ENCODE measurements at regions not wholly inside any gene's neighbourhood (a gene's known extent, or its start where the extent isn't known, plus 50 kb on each side); places are given as distances from the start of the nearest gene placed in this dataset.
"Not testable (repeated sequence)": the region's sequence is repeated elsewhere in the genome, so short reads cannot be mapped to it uniquely, and the experiment has no call there.

DNA sequence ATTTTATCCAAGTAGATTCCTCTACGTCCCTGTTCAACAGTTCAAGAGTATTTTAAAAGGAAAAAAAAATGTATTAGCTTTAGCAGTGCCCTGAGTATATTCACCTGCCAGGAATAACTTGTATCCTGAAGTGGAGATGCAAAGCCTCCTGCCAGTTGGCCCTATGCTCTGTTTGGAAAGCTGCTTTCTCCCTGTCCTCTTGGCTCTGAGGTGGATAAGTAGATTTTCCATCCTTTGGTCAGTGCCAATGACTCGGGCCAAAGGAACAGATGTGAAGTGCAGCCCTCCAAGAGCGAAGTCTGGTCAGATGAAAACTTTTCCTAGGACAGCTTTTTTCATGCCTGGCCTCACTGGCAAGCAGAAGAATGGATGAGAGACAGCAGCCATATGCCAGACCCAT lies 839.9 kb upstream of the TENM4 start:
- intact Hi-C loops (cut with micrococcal nuclease; ENCODE audit: unreplicated experiment) (no loop called here), in situ Hi-C loops (cut with HindIII; ENCODE audit: low pct_unique_long_range_greater_than_20kb, low sequenced_read_pairs) (no loop called here)
- H3K27me3 ChIP-seq (ENCODE audit: control insufficient read depth, insufficient read depth, low read length): no peaks in the 10 kb centered on the region
- no peaks in the 10 kb centered on the region for H3K4me1 ChIP-seq (ENCODE audit: control insufficient read depth, insufficient read depth, low read length)
- no peaks in the 10 kb centered on the region for H3K9me3 ChIP-seq (ENCODE audit: control insufficient read depth, insufficient read depth, low read depth, low read length)
- ChIA-PET POLR2A (interaction anchor here (0.6 kb wide), 1 partner anchor 312 kb away, joined by 3 read pairs; no protein-coding TSS in a partner anchor), CTCF (no interaction called here)
- no peak for ATAC-seq
- no peak overlapping the region for H3K27ac ChIP-seq (ENCODE audit: low read length)
- H3K36me3 ChIP-seq (ENCODE audit: control insufficient read depth, insufficient read depth, low read length): no peaks in the 10 kb centered on the region
- TF ChIP-seq, protein P1, sequence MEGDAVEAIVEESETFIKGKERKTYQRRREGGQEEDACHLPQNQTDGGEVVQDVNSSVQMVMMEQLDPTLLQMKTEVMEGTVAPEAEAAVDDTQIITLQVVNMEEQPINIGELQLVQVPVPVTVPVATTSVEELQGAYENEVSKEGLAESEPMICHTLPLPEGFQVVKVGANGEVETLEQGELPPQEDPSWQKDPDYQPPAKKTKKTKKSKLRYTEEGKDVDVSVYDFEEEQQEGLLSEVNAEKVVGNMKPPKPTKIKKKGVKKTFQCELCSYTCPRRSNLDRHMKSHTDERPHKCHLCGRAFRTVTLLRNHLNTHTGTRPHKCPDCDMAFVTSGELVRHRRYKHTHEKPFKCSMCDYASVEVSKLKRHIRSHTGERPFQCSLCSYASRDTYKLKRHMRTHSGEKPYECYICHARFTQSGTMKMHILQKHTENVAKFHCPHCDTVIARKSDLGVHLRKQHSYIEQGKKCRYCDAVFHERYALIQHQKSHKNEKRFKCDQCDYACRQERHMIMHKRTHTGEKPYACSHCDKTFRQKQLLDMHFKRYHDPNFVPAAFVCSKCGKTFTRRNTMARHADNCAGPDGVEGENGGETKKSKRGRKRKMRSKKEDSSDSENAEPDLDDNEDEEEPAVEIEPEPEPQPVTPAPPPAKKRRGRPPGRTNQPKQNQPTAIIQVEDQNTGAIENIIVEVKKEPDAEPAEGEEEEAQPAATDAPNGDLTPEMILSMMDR (IDR thresholded peaks at IDR 0.05): no peak
- no peak for TF ChIP-seq SIN3A (IDR thresholded peaks at IDR 0.05; ENCODE audit: borderline replicate concordance, insufficient read depth, low read depth, low read length)
- no peak for TF ChIP-seq TCF7L2 (IDR thresholded peaks at IDR 0.05; ENCODE audit: low read depth, low read length)
- TF ChIP-seq REST (IDR thresholded peaks at IDR 0.05; ENCODE audit: insufficient read depth in 1 of 2, low read depth in 2 of 2, low read length in 1 of 2): no peak
- no peak for TF ChIP-seq POLR2AphosphoS5 (IDR thresholded peaks at IDR 0.05; ENCODE audit: low read depth, low read length)
- DNase-seq (ENCODE audit: low read depth, low spot score): no peak
- H3K4me3 ChIP-seq (ENCODE audit: low read depth in 2 of 2, low read length in 2 of 2): no peak overlapping the region
- no TSS peak for BruUV-seq (replicated peaks)

- DNase-seq (ENCODE audit: low read depth, low spot score) (no peak), ATAC-seq (no peak)
- in situ Hi-C loops (cut with HindIII; ENCODE audit: low pct_unique_long_range_greater_than_20kb, low sequenced_read_pairs): no loop called here
- BruUV-seq (replicated peaks): no TSS peak
- Histone ChIP-seq H3K4me3 (ENCODE audit: low read depth in 2 of 2, low read length in 2 of 2) (no peak overlapping the region), H3K27me3 (ENCODE audit: control insufficient read depth, insufficient read depth, low read length) (no peaks in the 10 kb centered on the region), H3K27ac (ENCODE audit: low read length) (no peak overlapping the region), H3K4me1 (ENCODE audit: control insufficient read depth, insufficient read depth, low read length) (no peaks in the 10 kb centered on the region), H3K9me3 (ENCODE audit: control insufficient read depth, insufficient read depth, low read depth, low read length) (no peaks in the 10 kb centered on the region), H3K36me3 (ENCODE audit: control insufficient read depth, insufficient read depth, low read length) (no peaks in the 10 kb centered on the region)
- ChIA-PET POLR2A (no interaction called here), CTCF (no interaction called here)
- TF ChIP-seq SIN3A (IDR thresholded peaks at IDR 0.05; ENCODE audit: borderline replicate concordance, insufficient read depth, low read depth, low read length) (no peak), TCF7L2 (IDR thresholded peaks at IDR 0.05; ENCODE audit: low read depth, low read length) (no peak), POLR2AphosphoS5 (IDR thresholded peaks at IDR 0.05; ENCODE audit: low read depth, low read length) (no peak)
- TF ChIP-seq, protein P1 (IDR thresholded peaks at IDR 0.05): no peak
- intact Hi-C loops (cut with micrococcal nuclease; ENCODE audit: unreplicated experiment): no loop called here
Observed at GRCh38 chr11:80261776-80262175, 820.9 kb upstream of the TENM4 start.

DNA sequence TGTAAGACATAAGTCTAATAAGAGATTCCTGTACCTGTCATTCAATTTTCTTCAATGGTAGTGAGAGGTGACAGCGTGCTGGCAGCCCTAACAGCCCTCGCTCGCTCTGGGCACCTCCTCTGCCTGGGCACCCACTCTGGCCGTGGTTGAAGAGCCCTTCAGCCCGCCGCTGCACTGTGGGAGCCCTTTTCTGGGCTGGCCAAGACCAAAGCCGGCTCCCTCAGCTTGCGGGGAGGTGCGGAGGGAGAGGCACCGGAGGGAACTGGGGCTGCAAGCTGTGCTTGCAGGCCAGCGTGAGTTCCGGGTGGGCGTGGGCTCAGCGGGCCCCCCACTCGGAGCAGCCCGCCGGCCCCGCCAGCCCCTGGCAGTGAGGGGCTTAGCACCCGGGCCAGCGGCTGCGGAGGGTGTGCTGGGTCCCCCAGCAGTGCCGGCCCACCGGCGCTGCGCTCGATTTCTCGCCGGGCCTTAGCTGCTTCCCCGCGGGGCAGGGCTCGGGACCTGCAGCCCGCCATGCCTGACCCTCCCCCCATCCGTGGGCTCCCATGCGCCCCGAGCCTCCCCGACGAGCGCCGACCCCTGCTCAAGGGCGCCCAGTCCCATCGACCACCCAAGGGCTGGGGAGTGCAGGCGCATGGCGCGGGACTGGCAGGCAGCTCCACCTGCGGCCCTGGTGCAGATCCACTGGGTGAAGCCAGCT lies 816.6 kb upstream of the TENM4 start:
- in situ Hi-C loops (cut with HindIII; ENCODE audit: low pct_unique_long_range_greater_than_20kb, low sequenced_read_pairs); intact Hi-C loops (cut with micrococcal nuclease; ENCODE audit: unreplicated experiment); H3K9me3 ChIP-seq (ENCODE audit: control insufficient read depth, insufficient read depth, low read depth, low read length); CTCF ChIA-PET; H3K27me3 ChIP-seq (ENCODE audit: control insufficient read depth, insufficient read depth, low read length); DNase-seq (ENCODE audit: low read depth, low spot score); H3K4me3 ChIP-seq (ENCODE audit: low read depth in 2 of 2, low read length in 2 of 2); ATAC-seq; H3K36me3 ChIP-seq (ENCODE audit: control insufficient read depth, insufficient read depth, low read length); H3K4me1 ChIP-seq (ENCODE audit: control insufficient read depth, insufficient read depth, low read length); BruUV-seq (replicated peaks); H3K27ac ChIP-seq (ENCODE audit: low read length): not testable (repeated sequence)
- POLR2A ChIA-PET: interaction anchor here (0.6 kb wide), 1 partner anchor 863 kb away, joined by 4 read pairs; no protein-coding TSS in a partner anchor

All from Panc1 (cell line).